CD4-positive, alpha-beta T cell treated with Interleukin-6 for 4 hours (primary cell): ENCODE measurements at regions not wholly inside any gene's neighbourhood (a gene's known extent, or its start where the extent isn't known, plus 50 kb on each side); places are given as distances from the start of the nearest gene placed in this dataset.
"Not testable (repeated sequence)": the region's sequence is repeated elsewhere in the genome, so short reads cannot be mapped to it uniquely, and the experiment has no call there.

Experiments
- DNase-seq: peaks from one replicate; pipeline ENCODE4 v3.0.0-alpha.2; 2020; ENCODE audit warnings: mixed read lengths

DNA sequence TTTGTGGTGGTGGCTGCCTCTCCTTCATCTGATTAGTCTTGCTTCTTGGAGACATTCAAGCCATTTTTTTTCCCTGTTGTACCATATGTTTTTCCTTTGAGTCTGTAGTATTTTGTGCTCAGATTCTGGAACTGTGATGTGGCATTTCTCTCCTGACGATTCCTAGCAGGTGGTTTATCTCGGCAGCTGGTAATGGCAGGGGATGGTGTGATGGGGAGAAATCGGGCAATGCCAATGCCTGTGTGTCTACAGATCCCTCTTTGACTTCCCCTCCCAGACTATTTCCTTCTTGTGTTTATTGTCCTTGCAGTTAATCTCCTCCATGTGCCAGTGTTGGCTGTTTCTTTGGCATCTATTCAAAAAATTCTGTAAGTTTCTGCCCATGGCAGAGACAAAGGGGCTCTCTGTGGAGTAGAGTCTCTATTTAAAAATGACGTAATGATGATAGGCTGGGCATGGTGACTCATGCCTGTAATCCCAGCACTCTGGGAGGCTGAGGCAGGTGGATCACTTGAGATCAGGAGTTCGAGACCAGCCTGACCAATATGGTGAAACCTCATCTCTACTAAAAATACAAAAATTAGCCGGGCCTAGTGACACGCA is 90.2 kb upstream of the ERCC4 start:
- DNase-seq: no peak

DNA sequence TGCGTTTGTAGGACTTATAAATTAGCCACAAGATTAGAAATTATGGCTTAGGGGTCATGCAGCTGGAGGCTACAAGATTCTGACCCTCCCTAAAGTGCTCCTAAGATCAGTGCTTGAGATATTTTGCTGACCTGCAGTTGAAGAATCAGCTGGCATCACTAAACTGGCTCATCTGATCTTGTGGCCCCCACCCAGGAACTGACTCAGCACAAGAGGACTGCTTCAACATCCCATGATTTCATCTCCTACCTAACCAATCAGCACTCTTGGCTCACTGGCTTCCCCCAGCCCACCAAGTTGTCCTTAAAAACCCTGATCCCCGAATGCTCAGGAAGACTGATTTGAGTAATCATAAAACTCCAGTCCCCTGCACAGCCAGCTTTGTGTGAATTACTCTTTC is 86.4 kb upstream of the ERCC4 start:
- no peak for DNase-seq

DNA sequence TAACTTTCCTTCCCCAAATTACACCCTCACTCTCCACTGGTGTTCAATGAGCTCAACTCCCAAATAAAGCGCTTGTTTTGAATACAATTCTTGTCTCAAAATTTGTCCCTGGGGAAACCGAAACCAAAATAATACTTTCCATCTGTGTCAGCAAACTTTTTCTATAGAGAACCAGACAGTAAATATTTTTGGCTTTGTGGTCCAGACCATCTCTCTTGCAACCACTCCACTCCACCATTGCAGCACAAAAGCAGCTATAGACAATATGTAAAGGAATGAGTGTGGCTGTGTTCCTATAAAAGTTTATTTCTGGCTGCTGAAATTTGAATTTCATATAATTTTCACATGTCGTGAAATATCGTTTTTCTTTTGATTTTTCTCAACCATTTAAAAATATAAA is 84.6 kb upstream of the ERCC4 start:
- no peak for DNase-seq

DNA sequence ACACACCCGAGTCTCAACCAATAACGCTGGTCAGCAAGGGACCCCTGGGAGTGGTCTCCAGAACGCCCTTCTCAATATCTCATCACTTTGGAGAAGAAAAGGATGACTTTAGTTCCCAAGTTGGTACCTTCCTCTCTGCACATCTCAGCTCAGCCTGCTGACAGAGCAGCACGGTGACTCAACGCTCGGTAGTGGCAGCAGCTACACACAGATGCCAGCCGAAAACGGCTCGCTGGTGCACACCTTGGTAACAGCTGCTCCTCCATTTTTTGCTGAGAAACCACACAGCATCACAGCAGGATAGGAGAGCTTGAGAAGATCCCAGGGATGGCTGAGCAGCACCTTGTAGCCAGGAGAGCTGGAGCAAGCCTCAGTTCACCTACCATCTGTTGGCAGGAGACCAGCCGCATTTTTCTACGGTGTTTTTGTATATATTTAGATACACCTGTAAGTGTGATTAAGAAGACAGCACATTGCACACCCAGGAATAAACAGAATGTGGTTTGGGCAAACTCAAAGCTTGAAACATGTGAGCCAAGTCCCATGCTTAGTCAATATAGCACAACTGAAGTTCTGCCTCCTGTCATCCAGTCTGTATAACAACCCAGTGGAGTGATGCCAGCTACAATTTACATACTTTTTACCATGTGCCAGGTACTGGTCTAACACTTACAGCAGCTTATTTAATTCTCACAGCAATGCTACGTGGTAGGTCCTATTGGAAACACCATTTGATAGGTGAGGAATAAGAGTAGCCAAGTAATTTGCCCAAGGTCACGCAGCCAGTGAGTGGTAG is 83.8 kb upstream of the ERCC4 start:
- no peak for DNase-seq

DNA sequence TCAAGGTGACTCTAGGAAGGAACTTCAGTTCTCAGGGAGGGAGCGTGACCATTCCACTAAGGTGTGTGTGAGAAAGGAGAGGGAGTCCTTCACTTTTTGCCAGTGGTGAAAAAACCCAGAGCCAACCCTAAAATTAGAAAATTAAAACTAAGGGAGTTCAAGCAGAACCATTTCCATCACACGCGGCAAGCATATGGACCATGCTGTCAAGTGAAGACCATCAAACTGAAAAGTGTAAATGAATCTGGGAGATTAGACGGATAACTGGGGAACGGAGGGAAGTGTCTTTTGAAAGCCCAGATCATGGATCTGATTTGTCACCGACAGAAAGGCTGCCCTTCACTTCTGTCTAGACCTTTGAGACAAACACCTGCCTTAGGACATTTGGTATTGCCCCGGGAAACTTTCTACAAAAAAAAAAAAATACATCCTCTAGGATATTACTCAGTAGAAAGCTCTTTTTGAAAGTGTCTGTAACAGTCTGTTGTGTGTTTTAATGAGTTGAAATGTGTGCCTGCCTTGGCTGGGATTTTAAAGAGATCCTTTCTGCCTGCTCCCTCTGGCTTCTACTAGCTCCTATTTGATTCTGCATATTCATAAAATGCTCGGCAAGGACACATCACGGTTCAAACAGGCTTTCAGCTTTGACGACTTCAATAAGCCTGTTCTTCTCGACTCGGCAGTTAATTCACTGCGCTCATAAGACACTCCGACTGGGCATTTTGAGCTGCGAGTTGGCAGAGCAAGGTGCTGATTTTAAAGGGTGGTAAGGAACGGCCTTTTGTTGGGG is 81.4 kb upstream of the ERCC4 start:
- DNase-seq: no peak

DNA sequence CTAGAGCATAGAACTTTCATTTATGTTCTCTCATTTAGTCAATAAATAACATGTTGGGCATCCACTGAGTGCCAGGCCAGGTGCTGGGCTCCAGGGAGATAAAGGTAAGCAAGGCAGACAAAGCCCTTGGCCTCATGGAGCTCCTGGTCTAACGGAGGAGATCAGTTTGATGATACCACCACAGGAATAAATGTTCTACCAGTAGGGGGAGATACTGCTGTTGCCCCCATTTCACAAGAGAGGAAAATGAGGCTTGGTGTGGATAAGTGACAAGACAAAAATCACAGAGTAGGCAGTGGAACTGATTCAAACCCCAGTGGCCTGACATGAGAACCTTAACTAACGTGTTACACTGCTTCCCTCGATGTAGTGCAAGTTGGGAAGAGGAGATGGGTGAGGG is 80.4 kb upstream of the ERCC4 start:
- DNase-seq: no peak

DNA sequence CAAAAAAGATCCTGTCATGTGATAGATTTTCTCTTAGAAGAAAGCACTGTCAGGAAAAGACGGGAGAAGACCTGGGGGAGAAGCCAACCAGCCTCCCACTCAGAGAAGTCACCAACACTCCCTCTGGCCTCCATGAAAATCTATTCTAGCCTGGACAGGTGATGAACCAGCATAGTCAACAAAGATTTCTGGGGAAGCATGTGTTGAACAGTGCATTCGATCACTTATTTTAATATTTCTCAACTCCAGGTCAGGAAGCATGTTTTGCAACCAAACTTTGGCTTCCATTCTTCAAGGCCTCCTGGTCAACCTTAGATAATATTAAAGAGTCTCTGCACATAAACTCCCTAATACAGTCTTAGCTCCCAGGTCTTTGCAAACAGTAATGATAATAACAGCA is 74.7 kb upstream of the ERCC4 start:
- no peak for DNase-seq

DNA sequence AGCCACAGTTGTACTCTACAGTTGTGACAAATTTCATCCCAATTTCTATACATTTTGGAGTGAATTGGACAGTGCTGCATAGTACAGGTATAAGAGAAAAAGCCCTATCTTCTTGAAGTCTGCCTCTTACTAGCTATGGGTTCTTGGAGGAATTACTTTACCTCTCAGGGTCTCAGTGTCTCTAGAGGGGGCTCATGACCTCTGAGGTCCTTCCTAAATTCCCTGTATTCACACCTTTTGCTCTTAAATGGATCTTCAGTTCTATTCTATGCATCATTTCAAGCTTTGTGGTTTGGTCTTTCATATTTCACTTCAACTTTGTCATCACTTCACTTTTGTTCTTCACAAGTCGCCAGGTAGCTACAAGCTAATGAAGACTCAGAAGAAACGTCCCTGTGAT is 71.2 kb upstream of the ERCC4 start:
- no peak for DNase-seq

DNA sequence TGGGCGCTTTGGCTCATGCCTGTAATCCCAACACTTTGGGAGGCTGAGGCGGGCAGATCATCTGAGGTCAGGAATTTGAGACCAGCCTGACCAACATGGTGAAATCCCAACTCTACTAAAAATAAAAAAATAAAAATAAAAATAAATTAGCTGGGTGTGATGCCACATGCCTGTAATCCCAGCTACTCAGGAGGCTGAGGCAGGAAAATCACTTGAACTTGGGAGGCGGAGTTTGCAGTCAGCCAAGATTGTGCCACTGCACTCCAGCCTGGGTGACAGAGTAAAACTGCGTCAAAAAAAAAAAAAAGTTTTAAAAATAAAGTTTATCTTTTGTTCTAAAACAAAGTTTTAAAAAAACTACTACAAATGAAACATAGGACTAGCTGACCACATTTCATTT is 69.8 kb upstream of the ERCC4 start:
- DNase-seq: not testable (repeated sequence)

DNA sequence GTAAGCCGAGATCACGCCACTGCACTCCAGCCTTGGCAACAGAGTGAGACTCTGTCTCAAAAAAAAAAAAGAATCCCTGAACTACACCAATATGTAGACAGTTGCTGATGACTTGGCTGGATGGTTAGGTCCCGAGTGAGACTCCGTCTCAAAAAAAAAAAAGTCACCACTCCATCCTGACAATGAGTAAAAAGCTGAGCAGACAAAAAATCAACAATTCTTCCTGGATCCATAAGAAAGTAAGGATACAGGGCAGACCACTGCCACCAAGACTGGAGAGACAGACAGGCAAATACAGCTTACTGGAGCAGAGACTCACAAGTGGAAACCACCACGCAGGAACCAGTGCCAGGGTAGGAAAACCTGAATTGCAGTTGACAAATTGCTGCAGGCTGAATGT is 67.1 kb upstream of the ERCC4 start:
- DNase-seq: no peak

DNA sequence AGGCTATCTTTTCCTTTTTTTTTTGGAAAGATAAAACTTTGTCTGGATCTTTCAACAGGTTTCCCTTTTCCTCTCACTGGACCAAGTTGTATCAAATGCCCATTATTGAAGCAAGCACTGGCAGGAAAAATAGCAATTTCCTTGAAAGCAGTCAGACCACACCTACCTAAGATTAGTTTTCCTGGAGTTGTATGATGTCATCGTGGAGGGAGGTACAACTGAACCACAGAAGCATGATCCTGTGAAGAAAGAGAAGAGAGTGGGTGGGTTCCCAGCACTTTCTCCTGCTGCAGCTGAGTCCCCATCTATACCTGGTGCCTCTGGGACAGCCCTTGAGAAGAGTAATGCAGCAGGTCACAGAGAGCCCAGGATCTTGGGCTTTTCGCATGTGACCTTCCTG is 63.6 kb upstream of the ERCC4 start:
- no peak for DNase-seq

DNA sequence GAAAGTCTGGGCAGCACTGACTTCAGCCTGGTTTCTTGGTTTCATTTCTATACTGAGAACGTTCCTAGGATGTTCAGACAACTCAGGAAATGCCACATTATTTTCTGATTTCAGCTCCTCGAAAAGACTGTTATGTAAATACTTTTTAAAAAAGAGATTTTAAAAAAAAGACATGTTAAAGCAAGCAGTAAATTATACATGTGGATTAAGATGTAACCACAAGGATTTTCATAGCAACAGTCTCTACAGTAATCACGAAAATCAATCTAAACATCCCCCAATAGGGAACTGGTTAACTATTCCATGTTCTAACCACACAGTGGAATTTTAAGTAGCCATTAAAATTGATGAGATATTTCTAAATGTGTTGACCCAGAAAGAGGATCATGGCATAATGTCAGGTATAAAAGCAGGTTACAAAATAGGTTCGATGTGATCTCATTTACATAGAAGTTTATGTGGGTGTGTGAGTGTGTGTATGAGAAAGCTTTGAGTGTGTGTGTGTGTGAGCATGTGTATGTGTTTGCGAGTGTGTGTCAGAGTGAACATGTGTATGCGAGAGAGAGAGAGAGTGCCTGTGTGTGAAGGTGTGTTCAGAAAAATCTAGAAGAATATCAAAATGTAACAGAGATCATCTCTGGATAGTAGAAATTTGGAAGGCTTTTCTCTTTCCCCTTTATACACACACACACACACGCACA is 63.0 kb upstream of the ERCC4 start:
- DNase-seq: no peak

DNA sequence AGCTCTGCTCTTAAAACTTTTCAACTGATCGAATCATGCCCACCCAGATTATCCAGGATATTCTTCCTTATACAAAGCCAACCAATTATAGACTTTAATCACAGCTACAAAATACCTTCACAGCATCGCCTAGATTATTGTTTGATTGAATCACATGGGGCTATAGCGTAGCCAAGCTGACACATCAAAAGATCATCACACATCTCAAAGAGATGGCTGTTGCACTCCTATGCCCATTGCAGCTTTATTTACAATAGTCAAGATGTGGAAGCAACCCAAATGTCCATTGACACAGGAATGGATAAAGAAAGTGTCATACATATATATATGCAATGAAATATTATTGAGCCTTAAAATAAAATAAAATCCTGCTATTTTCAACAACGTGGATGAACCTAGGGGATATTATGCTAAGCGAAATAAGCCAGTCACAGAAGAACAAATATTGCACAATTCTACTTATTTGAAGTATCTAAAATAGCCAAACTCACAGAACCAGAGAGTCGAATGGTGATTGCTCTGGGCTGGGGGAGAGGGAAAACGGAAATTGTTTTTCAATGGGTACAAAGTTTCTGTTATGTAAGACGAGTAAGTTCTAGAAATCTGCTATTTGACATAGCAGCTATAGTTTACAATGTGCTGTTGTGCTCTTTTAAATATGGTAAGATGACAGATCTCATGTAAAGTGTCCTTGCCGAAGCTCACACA is 60.9 kb upstream of the ERCC4 start:
- DNase-seq: no peak

DNA sequence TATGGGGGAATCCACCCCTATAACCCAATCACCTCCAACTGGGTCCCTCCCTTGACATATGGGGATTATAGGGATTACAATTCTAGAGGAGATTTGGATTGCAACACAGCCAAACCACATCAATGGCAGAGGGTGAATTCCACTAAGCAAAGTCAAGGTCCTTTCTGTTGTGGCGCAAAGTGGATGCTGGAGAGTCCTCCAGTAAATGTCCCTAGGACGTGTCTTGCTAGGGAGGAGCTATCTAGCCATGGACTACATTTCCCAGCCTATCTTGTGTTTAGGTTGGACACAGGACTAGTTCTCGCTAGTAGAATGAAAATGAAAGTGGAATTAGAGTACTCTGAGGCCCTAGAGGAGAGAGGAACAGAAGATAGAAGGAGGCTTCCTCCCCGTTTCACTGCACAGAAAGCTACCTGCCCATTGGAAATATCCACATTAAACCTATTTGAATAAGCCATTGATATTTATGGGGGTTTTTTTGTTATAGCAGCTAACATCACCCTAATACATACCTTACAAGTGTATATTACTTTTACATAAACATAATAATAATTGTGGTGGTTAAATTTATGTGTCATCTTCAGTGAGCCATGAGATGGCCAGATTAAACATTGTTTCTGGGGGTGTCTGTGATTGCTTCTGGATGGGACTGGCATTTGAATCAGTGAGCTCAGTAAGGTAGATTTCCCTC is 56.7 kb upstream of the ERCC4 start:
- DNase-seq: no peak

DNA sequence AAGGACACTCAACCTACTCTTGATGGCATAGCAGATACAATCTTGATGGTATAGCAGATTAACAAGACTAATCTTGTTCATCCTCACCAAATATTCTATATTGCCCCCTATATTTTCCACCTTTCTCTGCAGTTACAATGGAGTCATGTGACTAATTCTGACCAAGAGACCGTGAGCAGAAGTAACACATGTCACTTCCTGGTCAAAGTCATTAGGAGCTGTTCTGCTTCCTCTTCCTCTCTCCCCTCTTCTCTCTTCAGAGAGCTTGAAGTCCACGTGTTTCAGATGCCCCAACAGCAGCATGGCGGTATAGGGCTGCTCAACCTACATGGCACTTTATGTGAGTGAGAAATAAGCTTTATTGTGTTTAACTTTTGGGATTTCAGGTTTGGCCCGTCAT is 55.3 kb upstream of the ERCC4 start:
- DNase-seq: no peak

DNA sequence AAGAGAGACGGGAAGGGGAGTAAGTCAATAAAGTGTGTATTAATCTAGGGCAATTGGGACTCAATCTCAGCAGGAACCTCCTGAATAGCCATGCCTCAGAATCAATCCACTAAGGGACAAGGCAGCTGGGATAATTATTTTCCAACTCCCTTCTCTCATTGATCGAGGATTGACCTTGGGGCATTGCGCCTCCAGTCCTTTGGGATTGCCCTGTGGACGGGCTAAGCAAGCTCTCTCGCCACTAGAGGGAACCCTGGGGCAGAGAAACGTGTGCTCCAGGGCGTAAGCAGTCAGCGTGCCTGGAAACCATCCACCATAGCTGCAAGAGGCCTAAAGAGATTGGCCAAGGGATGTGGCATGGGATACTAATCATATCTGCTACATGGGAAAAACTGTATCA is 53.9 kb upstream of the ERCC4 start:
- DNase-seq: peak; percentile 35
